ENCODE measurements at regions not wholly inside any gene's neighbourhood (a gene's known extent, or its start where the extent isn't known, plus 50 kb on each side); places are given as distances from the start of the nearest gene placed in this dataset.

GRCh38 chr22:49540913-49541692 lies 286.6 kb downstream of the BRD1 start:
- DNase-seq = no peak

- no peak for DNase-seq
These were observed 287.4 kb downstream of the BRD1 start for GRCh38 chr22:49540084-49540912.

GRCh38 chr22:49538006-49538405 lies 289.7 kb downstream of the BRD1 start:
- no peak for DNase-seq

- no peak for DNase-seq
These were observed 291.0 kb downstream of the BRD1 start for GRCh38 chr22:49536571-49537131.

GRCh38 chr22:49535527-49536125 lies 292.0 kb downstream of the BRD1 start:
- DNase-seq = no peak

GRCh38 chr22:49535126-49535525 lies 292.5 kb downstream of the BRD1 start:
- DNase-seq = no peak

- DNase-seq = no peak
These were observed 293.3 kb downstream of the BRD1 start for GRCh38 chr22:49534386-49534785.

- no peak for DNase-seq
These were observed 293.8 kb downstream of the BRD1 start for GRCh38 chr22:49533886-49534285.

GRCh38 chr22:49532869-49533802 lies 294.5 kb downstream of the BRD1 start:
- peak in 1 of 2 experiments; percentile 10 for DNase-seq

- peak; percentile 10 to 42 for DNase-seq
These were observed 296.3 kb downstream of the BRD1 start for GRCh38 chr22:49531368-49531791.

- DNase-seq = no peak
These were observed 296.9 kb downstream of the BRD1 start for GRCh38 chr22:49530671-49531367.

- no peak for DNase-seq
These were observed 299.3 kb downstream of the BRD1 start for GRCh38 chr22:49528420-49528720.

GRCh38 chr22:49527611-49528419 lies 299.9 kb downstream of the BRD1 start:
- no peak for DNase-seq

GRCh38 chr22:49525801-49526535 lies 301.7 kb downstream of the BRD1 start:
- no peak for DNase-seq

- no peak for DNase-seq
These were observed 302.3 kb downstream of the BRD1 start for GRCh38 chr22:49525360-49525759.

GRCh38 chr22:49524362-49524761 lies 303.3 kb downstream of the BRD1 start:
- no peak for DNase-seq

GRCh38 chr22:49523374-49524008 lies 304.2 kb downstream of the BRD1 start:
- no peak for DNase-seq

- no peak for DNase-seq
These were observed 304.9 kb downstream of the BRD1 start for GRCh38 chr22:49522582-49523373.

- no peak for DNase-seq
These were observed 305.9 kb downstream of the BRD1 start for GRCh38 chr22:49521787-49522224.
